Lung (tissue), 11 donors: ENCODE measurements at regions not wholly inside any gene's neighbourhood (a gene's known extent, or its start where the extent isn't known, plus 50 kb on each side); places are given as distances from the start of the nearest gene placed in this dataset.

ENCODE experiments used
- ATAC-seq: fragments of 200-7000 bp; cut with Tn5 transposase; one replicate; pipeline ENCODE4 v1.9.1; 2020; ENCODE audit warnings: moderate number of reproducible peaks; ENCODE audit not compliant: insufficient read depth, low FRiP score
- DNase-seq, 3 donors: peaks; one replicate each; pipeline ENCODE4 v3.0.0-alpha.2; 2013 to 2017
- H3K27ac ChIP-seq, 2 donors: one replicate each; pipeline ENCODE4 v1.5.1; 2013; ENCODE audit warnings: mild to moderate bottlenecking in 2 of 2, moderate library complexity in 2 of 2, control low read depth in 1 of 2, inconsistent platforms in 1 of 2, low read depth in 1 of 2, low read length in 1 of 2
- H3K27me3 ChIP-seq, 3 donors: one replicate each; pipeline ENCODE4 v1.5.1; 2013; ENCODE audit warnings: low read length in 2 of 3; ENCODE audit not compliant: control insufficient read depth in 3 of 3, insufficient read depth in 3 of 3
- H3K36me3 ChIP-seq, 4 donors: one replicate each; pipeline ENCODE4 v1.5.1; 2013; ENCODE audit warnings: low read length in 4 of 4, mild to moderate bottlenecking in 1 of 4, moderate library complexity in 1 of 4; ENCODE audit not compliant: control insufficient read depth in 4 of 4, insufficient read depth in 4 of 4
- H3K4me1 ChIP-seq, 5 donors: one replicate each; pipeline ENCODE4 v1.5.1; 2013; ENCODE audit warnings: low read length in 5 of 5, mild to moderate bottlenecking in 2 of 5, moderate library complexity in 1 of 5; ENCODE audit not compliant: control insufficient read depth in 5 of 5, insufficient read depth in 5 of 5
- H3K4me3 ChIP-seq: one replicate; pipeline ENCODE4 v1.5.1; 2013; ENCODE audit warnings: mild to moderate bottlenecking, control low read depth, moderate library complexity
- H3K9ac ChIP-seq, 2 donors: one replicate each; pipeline ENCODE4 v1.5.1; 2013; ENCODE audit warnings: low read length in 2 of 2, control low read depth in 1 of 2; ENCODE audit not compliant: insufficient read depth in 1 of 2
- H3K9me3 ChIP-seq, 4 donors: one replicate each; pipeline ENCODE4 v1.5.1; 2013; ENCODE audit warnings: low read length in 3 of 4, mild to moderate bottlenecking in 1 of 4, moderate library complexity in 1 of 4; ENCODE audit not compliant: control insufficient read depth in 4 of 4, insufficient read depth in 3 of 4
- WGBS, 2 donors: extraction: QIAGEN DNeasy Blood & Tissue Kit; methylation state at CpG; one replicate each; pipeline ENCODE4 v1.1.7; 2013; 5-methylcytosine and 5-hydroxymethylcytosine counted together
- TF ChIP-seq, protein P1 (sequence below): IDR thresholded peaks from 2 replicates; pipeline ENCODE4 v1.5.1; 2012; ENCODE audit warnings: mild to moderate bottlenecking; ENCODE audit errors: control extremely low read depth, extremely low read depth
- donor health status: control.
- donor health status: control.
- donor health status: Bipolar disorder and iron deficiency.
- donor health status: healthy.
- donor health status: DM: yes; HTN: yes; CAD: no.

DNA sequence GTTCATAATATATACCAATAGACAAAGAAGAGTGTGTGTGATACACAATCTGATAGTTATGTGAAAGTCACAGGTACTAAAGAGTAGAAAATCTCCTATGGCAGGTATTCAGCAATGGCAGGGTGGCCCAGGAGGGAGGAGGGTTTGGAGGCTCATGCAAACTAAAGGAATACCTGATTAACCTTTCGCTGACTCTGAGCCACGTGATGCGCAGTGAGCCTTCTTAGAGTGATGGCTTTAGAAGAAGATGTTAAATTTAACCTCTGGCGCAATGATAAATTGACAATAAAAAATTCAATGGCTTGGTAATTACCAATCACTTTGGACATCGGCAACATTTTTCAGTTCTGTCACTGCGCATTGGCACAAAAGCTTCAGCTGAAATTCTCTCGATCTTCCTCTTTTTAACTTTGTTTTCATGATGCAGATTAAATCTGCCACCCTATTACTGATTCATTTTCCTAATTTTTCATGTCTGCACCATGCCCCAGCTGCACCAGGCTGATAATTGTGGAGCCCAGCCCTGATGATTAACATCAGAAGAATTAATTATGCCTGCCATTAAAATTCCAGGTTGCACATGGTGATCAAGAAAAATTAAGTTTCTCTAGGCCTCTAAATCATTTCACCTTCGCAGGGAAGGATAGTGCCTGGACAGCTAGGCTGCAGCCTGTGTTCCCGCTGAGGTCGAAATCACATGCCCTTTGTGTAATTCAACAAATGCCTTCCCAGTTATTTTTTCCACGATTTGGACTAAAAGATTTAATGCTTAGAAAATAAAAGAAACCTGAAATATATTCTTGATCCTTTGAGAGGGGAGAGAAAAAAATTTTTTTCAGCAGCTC, 250.6 kb upstream of the HNRNPA3 start:
- DNase-seq: no peak
- H3K36me3 ChIP-seq: no peaks in the 10 kb centered on the region
- 92% methylated on average over 11 of the region's 11 CpGs for WGBS, 2 donors
- H3K27me3 ChIP-seq: peaks cover 0 to 10% (median 2%) of the 10 kb centered on the region in 3 donors
- no peak for ATAC-seq
- H3K9ac ChIP-seq: no peak overlapping the region
- H3K4me1 ChIP-seq: no peaks in the 10 kb centered on the region
- no peaks in the 10 kb centered on the region for H3K9me3 ChIP-seq
- TF ChIP-seq, protein P1, sequence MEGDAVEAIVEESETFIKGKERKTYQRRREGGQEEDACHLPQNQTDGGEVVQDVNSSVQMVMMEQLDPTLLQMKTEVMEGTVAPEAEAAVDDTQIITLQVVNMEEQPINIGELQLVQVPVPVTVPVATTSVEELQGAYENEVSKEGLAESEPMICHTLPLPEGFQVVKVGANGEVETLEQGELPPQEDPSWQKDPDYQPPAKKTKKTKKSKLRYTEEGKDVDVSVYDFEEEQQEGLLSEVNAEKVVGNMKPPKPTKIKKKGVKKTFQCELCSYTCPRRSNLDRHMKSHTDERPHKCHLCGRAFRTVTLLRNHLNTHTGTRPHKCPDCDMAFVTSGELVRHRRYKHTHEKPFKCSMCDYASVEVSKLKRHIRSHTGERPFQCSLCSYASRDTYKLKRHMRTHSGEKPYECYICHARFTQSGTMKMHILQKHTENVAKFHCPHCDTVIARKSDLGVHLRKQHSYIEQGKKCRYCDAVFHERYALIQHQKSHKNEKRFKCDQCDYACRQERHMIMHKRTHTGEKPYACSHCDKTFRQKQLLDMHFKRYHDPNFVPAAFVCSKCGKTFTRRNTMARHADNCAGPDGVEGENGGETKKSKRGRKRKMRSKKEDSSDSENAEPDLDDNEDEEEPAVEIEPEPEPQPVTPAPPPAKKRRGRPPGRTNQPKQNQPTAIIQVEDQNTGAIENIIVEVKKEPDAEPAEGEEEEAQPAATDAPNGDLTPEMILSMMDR: no peak
- H3K4me3 ChIP-seq: no peak overlapping the region
- no peak overlapping the region for H3K27ac ChIP-seq

DNA sequence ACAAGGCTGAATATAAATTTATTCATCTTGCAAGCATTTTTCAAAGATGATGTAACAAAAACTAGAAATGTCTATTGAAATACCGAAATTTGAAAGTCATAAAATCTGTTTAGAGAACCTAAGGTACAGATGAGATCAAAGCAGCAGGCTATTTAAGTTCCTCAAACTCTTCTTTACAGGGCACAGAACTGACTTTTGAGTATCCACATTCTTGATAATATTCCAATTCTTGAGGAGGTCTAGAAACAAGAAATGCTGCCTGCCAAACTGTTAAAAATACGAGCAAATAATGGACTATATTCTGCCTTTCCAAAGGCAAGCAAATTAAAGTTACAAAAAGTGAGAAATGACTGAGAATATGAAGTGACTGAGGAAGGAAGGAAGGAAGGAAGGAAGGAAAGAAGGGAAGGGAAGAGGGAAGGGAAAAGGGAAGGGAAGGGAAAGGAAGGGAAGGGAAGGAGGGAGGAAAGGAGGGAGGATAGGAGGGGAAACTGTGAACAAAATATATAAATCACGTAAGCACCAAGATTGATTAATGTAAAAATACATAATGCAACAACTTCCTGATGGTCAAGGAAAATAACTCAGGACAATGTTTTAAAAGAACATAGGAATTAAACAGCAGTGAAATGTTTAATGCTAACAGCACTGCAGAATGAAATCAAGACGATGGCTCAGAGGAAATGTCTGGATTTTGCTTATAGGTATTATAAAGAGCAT, 248.9 kb upstream of the HNRNPA3 start:
- 49 to 72% methylated on average over 4 of the region's 4 CpGs for WGBS, 2 donors
- TF ChIP-seq, protein P1: no peak
- H3K4me3 ChIP-seq: no peak overlapping the region
- H3K4me1 ChIP-seq: no peaks in the 10 kb centered on the region
- no peaks in the 10 kb centered on the region for H3K36me3 ChIP-seq
- ATAC-seq: no peak
- no peaks in the 10 kb centered on the region for H3K9me3 ChIP-seq
- H3K9ac ChIP-seq: no peak overlapping the region
- H3K27ac ChIP-seq: no peak overlapping the region
- peaks cover 0 to 16% (median 2%) of the 10 kb centered on the region in 3 donors for H3K27me3 ChIP-seq
- peak in 2 of 3 donors; percentile 16 to 56 for DNase-seq

DNA sequence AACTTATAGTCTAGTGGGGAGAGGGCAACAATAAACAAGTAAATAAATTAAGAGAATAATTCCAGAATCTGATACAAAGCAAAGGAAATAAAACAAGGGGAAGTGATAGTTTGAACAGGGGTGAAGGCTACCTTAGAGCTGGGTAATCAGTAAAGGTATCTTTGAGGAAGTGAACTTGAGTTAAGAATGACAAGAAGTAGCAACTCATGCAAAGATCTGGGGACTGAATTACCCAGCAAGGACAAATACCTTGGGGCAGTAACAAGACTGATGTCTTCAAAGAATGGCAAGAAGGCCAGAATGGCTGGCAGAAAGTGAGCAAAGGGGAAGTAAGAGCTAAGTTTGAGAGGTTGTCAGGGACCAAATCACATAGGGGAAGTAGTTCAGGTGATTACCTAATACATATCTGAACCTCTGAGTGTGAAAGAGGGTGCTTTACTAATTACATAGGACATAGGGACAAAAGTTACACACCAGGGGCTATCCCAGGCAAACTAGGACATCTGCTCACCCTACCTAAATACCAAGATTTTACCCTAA, 244.6 kb upstream of the HNRNPA3 start:
- DNase-seq: no peak
- no peaks in the 10 kb centered on the region for H3K4me1 ChIP-seq
- no peak overlapping the region for H3K4me3 ChIP-seq
- peaks cover 0 to 21% (median 12%) of the 10 kb centered on the region in 3 donors for H3K27me3 ChIP-seq
- TF ChIP-seq, protein P1: no peak
- no peak overlapping the region for H3K9ac ChIP-seq
- no peak for ATAC-seq
- H3K27ac ChIP-seq: no peak overlapping the region
- H3K36me3 ChIP-seq: no peaks in the 10 kb centered on the region
- H3K9me3 ChIP-seq: no peaks in the 10 kb centered on the region
